ENCODE measurements at regions not wholly inside any gene's neighbourhood (a gene's known extent, or its start where the extent isn't known, plus 50 kb on each side); places are given as distances from the start of the nearest gene placed in this dataset.
A peak's percentile ranks its signal among the peaks of the same experiment; 100 is the strongest.

DNA sequence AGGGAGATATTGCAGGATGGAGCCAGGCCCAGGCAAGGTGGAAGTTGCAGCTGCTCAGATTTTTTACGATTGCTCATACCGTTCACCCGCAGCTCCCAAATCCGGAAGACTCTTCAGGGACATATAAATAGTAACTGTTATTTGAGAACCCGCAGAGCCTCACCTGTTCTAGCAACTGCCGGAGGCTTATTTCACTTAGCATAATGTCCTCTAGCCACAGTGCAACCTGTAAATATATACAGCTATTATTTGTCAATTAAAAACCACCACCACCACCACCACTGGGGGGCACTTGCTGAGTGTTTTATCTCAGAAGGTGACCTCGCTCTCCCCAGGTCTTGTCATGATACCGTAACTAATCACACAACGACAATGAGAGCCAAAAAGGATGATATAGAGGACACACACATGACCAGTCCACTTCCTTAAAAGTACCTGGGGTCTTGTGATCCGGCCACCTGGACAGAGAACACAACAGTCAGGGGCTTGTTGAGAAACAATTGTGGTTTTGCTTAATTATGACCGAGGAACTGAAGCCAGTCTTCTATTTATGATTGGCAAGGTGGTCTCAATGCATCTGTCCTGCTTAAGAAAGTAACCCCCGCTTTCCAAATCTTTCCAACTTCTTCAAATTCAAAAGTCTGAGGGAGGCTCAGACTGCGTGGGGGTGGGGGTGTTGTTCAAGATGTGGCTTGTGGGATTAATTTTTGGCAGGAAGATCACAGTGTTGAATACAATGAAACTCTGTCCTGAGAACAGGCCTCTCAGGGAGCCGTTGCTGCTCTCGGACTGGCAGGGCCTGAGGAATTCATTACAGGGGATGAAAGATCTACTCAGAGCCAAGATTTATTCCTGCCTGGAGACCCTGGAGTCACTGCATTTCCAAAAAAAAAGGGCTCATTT lies 72.3 kb upstream of the PRNP start:
- TF ChIP-seq, protein P1, sequence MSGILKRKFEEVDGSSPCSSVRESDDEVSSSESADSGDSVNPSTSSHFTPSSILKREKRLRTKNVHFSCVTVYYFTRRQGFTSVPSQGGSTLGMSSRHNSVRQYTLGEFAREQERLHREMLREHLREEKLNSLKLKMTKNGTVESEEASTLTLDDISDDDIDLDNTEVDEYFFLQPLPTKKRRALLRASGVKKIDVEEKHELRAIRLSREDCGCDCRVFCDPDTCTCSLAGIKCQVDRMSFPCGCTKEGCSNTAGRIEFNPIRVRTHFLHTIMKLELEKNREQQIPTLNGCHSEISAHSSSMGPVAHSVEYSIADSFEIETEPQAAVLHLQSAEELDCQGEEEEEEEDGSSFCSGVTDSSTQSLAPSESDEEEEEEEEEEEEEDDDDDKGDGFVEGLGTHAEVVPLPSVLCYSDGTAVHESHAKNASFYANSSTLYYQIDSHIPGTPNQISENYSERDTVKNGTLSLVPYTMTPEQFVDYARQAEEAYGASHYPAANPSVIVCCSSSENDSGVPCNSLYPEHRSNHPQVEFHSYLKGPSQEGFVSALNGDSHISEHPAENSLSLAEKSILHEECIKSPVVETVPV (CRISPR knock-in tag; IDR thresholded peaks at IDR 0.05) = no peak
- ATAC-seq = peak; percentile 90

DNA sequence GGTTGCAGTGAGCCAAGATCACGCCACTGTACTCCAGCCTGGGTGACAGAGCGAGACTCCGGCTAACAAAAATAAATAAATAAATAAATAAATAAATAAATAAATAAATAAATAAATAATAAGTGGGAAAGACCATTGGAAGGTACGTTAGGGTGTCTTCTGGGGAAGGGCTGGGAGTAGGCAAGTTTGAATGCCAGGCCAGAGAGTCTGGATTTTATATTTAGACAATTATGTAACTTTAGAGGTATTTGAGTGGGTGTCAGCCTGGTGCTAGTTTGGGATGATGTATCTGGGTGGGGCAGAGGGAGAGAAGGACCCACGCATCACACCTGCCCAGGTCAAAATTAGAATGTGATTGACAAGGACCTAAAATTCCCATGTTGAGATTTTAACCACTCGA lies 73.1 kb upstream of the PRNP start:
- TF ChIP-seq, protein P2, sequence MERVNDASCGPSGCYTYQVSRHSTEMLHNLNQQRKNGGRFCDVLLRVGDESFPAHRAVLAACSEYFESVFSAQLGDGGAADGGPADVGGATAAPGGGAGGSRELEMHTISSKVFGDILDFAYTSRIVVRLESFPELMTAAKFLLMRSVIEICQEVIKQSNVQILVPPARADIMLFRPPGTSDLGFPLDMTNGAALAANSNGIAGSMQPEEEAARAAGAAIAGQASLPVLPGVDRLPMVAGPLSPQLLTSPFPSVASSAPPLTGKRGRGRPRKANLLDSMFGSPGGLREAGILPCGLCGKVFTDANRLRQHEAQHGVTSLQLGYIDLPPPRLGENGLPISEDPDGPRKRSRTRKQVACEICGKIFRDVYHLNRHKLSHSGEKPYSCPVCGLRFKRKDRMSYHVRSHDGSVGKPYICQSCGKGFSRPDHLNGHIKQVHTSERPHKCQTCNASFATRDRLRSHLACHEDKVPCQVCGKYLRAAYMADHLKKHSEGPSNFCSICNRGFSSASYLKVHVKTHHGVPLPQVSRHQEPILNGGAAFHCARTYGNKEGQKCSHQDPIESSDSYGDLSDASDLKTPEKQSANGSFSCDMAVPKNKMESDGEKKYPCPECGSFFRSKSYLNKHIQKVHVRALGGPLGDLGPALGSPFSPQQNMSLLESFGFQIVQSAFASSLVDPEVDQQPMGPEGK (CRISPR knock-in tag; IDR thresholded peaks at IDR 0.05; ENCODE audit: borderline replicate concordance) = no peak
- TF ChIP-seq, protein P3, sequence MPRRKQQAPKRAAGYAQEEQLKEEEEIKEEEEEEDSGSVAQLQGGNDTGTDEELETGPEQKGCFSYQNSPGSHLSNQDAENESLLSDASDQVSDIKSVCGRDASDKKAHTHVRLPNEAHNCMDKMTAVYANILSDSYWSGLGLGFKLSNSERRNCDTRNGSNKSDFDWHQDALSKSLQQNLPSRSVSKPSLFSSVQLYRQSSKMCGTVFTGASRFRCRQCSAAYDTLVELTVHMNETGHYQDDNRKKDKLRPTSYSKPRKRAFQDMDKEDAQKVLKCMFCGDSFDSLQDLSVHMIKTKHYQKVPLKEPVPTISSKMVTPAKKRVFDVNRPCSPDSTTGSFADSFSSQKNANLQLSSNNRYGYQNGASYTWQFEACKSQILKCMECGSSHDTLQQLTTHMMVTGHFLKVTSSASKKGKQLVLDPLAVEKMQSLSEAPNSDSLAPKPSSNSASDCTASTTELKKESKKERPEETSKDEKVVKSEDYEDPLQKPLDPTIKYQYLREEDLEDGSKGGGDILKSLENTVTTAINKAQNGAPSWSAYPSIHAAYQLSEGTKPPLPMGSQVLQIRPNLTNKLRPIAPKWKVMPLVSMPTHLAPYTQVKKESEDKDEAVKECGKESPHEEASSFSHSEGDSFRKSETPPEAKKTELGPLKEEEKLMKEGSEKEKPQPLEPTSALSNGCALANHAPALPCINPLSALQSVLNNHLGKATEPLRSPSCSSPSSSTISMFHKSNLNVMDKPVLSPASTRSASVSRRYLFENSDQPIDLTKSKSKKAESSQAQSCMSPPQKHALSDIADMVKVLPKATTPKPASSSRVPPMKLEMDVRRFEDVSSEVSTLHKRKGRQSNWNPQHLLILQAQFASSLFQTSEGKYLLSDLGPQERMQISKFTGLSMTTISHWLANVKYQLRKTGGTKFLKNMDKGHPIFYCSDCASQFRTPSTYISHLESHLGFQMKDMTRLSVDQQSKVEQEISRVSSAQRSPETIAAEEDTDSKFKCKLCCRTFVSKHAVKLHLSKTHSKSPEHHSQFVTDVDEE (CRISPR knock-in tag; IDR thresholded peaks at IDR 0.05) = no peak
- no peak for TF ChIP-seq PPARA (CRISPR knock-in tag; IDR thresholded peaks at IDR 0.05; ENCODE audit: borderline replicate concordance)
- TF ChIP-seq ZNF70 (CRISPR knock-in tag; IDR thresholded peaks at IDR 0.05) = no peak
- TF ChIP-seq ZNF8 (CRISPR knock-in tag; IDR thresholded peaks at IDR 0.05) = no peak
- no peak for TF ChIP-seq ESRRG (CRISPR knock-in tag; IDR thresholded peaks at IDR 0.05)
- TF ChIP-seq, protein P1 (CRISPR knock-in tag; IDR thresholded peaks at IDR 0.05) = no peak
- no peak for TF ChIP-seq OSR1 (CRISPR knock-in tag; IDR thresholded peaks at IDR 0.05)
- TF ChIP-seq ZC3H10 (CRISPR knock-in tag; IDR thresholded peaks at IDR 0.05) = no peak
- TF ChIP-seq ZNF565 (CRISPR knock-in tag; conservative IDR thresholded peaks at IDR 0.05; ENCODE audit: low read depth) = no peak
- TF ChIP-seq GLIS3 (CRISPR knock-in tag; IDR thresholded peaks at IDR 0.05) = no peak
- no peak for TF ChIP-seq ZFP30 (CRISPR knock-in tag; IDR thresholded peaks at IDR 0.05)
- TF ChIP-seq ISL1 (CRISPR knock-in tag; IDR thresholded peaks at IDR 0.05) = no peak
- TF ChIP-seq TOX (CRISPR knock-in tag; IDR thresholded peaks at IDR 0.05; ENCODE audit: borderline replicate concordance) = no peak
- TF ChIP-seq RARB (CRISPR knock-in tag; IDR thresholded peaks at IDR 0.05) = no peak
- TF ChIP-seq CSDC2 (CRISPR knock-in tag; IDR thresholded peaks at IDR 0.05) = no peak
- no peak for TF ChIP-seq SNAI2 (CRISPR knock-in tag; IDR thresholded peaks at IDR 0.05)
- TF ChIP-seq, protein P4, sequence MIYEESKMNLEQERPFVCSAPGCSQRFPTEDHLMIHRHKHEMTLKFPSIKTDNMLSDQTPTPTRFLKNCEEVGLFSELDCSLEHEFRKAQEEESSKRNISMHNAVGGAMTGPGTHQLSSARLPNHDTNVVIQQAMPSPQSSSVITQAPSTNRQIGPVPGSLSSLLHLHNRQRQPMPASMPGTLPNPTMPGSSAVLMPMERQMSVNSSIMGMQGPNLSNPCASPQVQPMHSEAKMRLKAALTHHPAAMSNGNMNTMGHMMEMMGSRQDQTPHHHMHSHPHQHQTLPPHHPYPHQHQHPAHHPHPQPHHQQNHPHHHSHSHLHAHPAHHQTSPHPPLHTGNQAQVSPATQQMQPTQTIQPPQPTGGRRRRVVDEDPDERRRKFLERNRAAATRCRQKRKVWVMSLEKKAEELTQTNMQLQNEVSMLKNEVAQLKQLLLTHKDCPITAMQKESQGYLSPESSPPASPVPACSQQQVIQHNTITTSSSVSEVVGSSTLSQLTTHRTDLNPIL (CRISPR knock-in tag; IDR thresholded peaks at IDR 0.05; ENCODE audit: low read depth) = no peak
- TF ChIP-seq ZFP3 (CRISPR knock-in tag; IDR thresholded peaks at IDR 0.05) = no peak

DNA sequence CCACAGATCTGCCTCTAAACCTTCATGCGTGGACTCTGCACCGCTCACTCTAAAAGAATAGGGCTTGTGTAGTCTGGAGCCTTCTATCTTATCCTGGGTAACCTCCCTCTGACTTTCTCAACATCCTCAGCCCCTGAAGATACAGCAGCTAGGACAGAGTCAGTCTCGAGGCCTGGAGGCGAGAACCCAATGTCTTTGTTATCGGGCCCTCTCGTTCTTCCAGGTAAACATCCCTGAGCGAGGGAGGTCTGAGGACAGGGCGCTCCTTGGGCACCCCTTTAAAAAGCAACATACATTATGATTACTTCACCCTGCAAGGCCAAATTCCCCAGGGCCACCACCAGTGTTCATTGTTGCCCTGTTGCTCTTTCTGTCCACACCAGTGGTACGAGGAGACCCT lies 75.4 kb upstream of the PRNP start:
- no peak for ATAC-seq

More for the DNA sequence above, 73.1 kb upstream of the PRNP start:
- no peak for ATAC-seq

More for the DNA sequence above, 75.4 kb upstream of the PRNP start:
- TF ChIP-seq CSDC2 (CRISPR knock-in tag; IDR thresholded peaks at IDR 0.05) (no peak), ZNF8 (CRISPR knock-in tag; IDR thresholded peaks at IDR 0.05) (no peak), OSR1 (CRISPR knock-in tag; IDR thresholded peaks at IDR 0.05) (no peak), ZFP30 (CRISPR knock-in tag; IDR thresholded peaks at IDR 0.05) (no peak), ZNF70 (CRISPR knock-in tag; IDR thresholded peaks at IDR 0.05) (no peak), TOX (CRISPR knock-in tag; IDR thresholded peaks at IDR 0.05; ENCODE audit: borderline replicate concordance) (no peak), ISL1 (CRISPR knock-in tag; IDR thresholded peaks at IDR 0.05) (no peak), TCF4 (CRISPR knock-in tag; IDR thresholded peaks at IDR 0.05; ENCODE audit: borderline replicate concordance) (no peak), ZFP3 (CRISPR knock-in tag; IDR thresholded peaks at IDR 0.05) (no peak), ZNF565 (CRISPR knock-in tag; conservative IDR thresholded peaks at IDR 0.05; ENCODE audit: low read depth) (no peak), GLIS3 (CRISPR knock-in tag; IDR thresholded peaks at IDR 0.05) (no peak), BACH2 (CRISPR knock-in tag; IDR thresholded peaks at IDR 0.05; ENCODE audit: borderline replicate concordance) (no peak), ZC3H10 (CRISPR knock-in tag; IDR thresholded peaks at IDR 0.05) (no peak), ESRRG (CRISPR knock-in tag; IDR thresholded peaks at IDR 0.05) (no peak), RARB (CRISPR knock-in tag; IDR thresholded peaks at IDR 0.05) (no peak)
- TF ChIP-seq, protein P4 (CRISPR knock-in tag; IDR thresholded peaks at IDR 0.05; ENCODE audit: low read depth) = no peak
- TF ChIP-seq, protein P2 (CRISPR knock-in tag; IDR thresholded peaks at IDR 0.05; ENCODE audit: borderline replicate concordance) = no peak
